Erythroblast (primary cell): ENCODE measurements at regions not wholly inside any gene's neighbourhood (a gene's known extent, or its start where the extent isn't known, plus 50 kb on each side); places are given as distances from the start of the nearest gene placed in this dataset.

Experiments
- GATA1 ChIP-seq: IDR thresholded peaks from 2 replicates; pipeline ENCODE4 v1.6.1; 2011; ENCODE audit warnings: low read depth, mild to moderate bottlenecking, control low read depth, low read length, moderate library complexity
- POLR2A ChIP-seq: IDR thresholded peaks from 2 replicates; pipeline ENCODE4 v1.6.1; 2011; ENCODE audit warnings: mild to moderate bottlenecking, low read length

- TF ChIP-seq POLR2A = no peak
- no peak for TF ChIP-seq GATA1
Measured at GRCh38 chr1:191752342-191752741, 405.9 kb upstream of the RGS18 start.
